GM12874 (cell line): ENCODE measurements at regions not wholly inside any gene's neighbourhood (a gene's known extent, or its start where the extent isn't known, plus 50 kb on each side); places are given as distances from the start of the nearest gene placed in this dataset.

ENCODE experiments used
- CTCF ChIP-seq: IDR thresholded peaks from 2 replicates; pipeline ENCODE4 v1.5.1; 2011; ENCODE audit warnings: low read depth, mild to moderate bottlenecking, control low read depth, low read length, moderate library complexity; ENCODE audit not compliant: insufficient read depth

GRCh38 chr13:65125236-65125635, 2104.9 kb downstream of the PCDH9 start:
- no peak for TF ChIP-seq CTCF

- TF ChIP-seq CTCF, result no peak
Measured at GRCh38 chr13:65112531-65112941, 2117.6 kb downstream of the PCDH9 start.

DNA sequence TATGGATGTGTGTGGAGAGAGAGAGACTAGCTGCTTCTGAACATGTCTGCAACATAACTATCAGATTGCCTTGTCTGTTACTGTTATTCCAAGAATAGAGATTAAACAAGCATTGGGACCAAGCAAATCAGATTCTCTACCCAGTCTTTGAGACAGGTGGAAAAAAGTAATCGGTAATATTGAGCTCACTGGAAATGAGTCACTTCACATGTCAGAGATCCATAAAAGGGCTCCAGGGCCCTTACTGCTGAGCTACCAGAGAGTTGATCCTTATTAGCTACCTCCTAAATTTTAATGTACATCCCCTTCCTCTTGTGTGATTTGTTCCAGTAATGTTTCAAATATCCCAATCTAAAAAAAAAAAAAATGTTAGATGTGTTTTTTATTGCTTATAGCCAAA, 2118.0 kb downstream of the PCDH9 start:
- no peak for TF ChIP-seq CTCF

DNA sequence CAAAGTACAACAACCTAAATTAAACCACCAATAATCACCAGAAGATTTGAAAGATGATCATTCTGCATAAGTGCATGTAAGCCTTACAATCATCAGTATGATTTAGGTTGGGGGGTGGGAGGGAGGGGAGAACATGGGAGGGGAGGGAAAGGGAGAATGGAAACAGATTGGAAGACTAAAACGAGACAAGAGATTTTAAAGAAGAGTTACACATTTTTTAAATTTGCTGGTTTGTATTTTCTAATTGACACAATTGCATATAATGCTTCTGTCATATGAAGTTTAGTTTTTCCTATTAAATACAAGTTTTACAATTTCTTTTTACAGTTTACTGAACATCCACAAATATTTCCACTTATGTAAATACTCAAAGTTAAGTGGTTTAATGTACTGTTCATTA, 2118.9 kb downstream of the PCDH9 start:
- TF ChIP-seq CTCF, result no peak

GRCh38 chr13:65103351-65103750, 2126.8 kb downstream of the PCDH9 start:
- TF ChIP-seq CTCF, result no peak

DNA sequence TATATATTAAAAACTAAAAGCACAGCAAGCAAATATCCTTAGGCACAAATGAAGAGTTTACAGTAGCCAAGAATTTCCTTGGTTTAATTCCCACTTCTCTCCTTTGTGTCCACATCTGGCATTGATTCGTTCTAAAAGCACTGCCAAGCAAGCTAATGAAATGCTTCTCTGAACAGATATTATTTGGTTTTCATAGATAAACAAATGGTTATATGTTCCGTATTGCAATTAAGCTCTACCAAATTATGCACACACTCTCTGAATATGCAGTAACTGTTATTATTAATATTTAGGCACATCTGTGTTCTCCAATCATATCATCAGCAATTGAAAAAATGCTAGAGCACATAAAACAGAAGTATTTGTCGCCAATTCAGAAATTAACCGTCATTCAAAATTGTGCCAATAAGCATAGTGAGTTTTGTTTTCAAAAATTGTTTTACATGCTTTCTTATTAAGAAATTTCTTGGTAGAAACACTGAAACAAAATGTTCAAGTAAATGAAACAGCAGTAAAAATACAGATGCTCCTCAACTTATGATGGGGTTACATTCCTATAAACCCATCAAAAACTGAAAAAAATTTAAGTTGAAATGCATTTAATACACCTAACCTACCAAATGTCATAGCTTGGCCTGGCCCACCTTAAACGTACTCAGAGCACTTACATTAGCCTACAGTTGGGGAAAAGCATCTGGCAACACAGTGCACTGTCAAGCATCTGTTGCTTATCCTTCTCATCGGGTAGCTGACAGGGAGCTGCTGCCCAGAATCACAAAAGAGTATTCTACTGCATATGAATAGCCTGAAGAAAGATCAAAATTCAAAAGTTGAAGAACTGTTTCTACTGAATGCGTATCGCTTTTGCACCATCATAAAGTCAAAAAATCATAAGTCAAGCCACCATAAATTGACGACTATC, 2134.7 kb downstream of the PCDH9 start:
- no peak for TF ChIP-seq CTCF

DNA sequence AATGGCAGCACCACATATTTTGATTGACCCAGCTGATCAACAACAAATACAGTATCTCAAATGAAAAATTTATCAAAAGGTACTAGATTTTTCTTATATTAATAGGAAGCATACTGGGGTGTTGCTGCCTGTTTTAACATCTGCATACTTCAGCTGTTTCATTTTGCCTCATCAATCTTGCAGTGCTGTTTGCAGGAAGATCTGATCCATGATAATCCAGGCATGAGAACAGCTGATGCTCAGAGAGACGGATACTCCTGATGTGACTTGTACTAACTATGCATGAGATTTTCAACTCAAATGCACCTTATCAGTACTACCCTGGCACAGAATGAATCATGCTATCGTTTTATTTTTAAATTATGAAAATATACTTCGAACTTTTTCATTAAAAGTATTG, 2136.8 kb downstream of the PCDH9 start:
- TF ChIP-seq CTCF, result no peak
